Ovary (tissue), 3 donors: ENCODE measurements at regions not wholly inside any gene's neighbourhood (a gene's known extent, or its start where the extent isn't known, plus 50 kb on each side); places are given as distances from the start of the nearest gene placed in this dataset.

Experiments used
- CTCF ChIP-seq, 3 donors: fragments of 450-650 bp in 2 of 3; fragments of 200-600 bp in 1 of 3; IDR thresholded peaks; one replicate each; pipeline versions ENCODE4 v1.5.1 to v1.8.0; 2016 to 2022; ENCODE audit warnings: antibody characterized with exemption in 3 of 3, mild to moderate bottlenecking in 1 of 3
- EP300 ChIP-seq: sonication (generic); formaldehyde crosslinking; IDR thresholded peaks from one replicate; pipeline ENCODE4 v1.6.1; 2017; ENCODE audit warnings: antibody characterized with exemption
- POLR2A ChIP-seq: fragments of 450-650 bp; IDR thresholded peaks from one replicate; pipeline ENCODE4 v1.6.1; 2017; ENCODE audit warnings: antibody characterized with exemption, mild to moderate bottlenecking, moderate library complexity
- donor health status: DM: no; HTN: no; CAD: no.

DNA sequence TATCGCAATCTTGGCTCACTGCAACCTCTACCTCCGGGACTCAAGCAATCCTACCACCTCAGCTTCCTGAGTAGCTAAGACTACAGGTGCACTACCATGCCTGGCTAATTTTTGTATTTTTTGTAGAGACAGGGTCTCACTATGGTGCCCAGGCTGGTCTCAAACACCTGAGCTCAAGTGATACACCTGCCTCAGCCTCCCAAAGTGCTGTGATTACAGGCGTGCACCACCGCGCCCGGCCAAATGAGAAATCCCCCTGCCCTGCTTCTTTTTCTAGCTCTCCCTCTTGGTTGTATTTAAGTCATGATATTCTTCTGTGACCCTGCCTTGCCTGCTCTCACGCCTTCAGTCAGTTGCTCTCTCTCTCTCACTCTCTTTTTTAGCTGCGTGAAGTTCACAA, 157.0 kb upstream of the SH3BP4 start:
- no peak for TF ChIP-seq CTCF (IDR thresholded peaks at IDR 0.05)
- no peak for TF ChIP-seq POLR2A
- TF ChIP-seq EP300 = no peak
